Stimulated activated effector memory CD8-positive, alpha-beta T cell treated with anti-CD3 and anti-CD28 coated beads, Interleukin-12 subunit alpha, Interleukin-12 subunit beta, amount 100 ng/mL, for 72 hours (primary cell): ENCODE measurements at regions not wholly inside any gene's neighbourhood (a gene's known extent, or its start where the extent isn't known, plus 50 kb on each side); places are given as distances from the start of the nearest gene placed in this dataset.

Source experiments
- ATAC-seq: fragments of 150-1000 bp; cut with Tn5 transposase; 2 replicates; pipeline ENCODE4 v1.10.0; 2021
- DNase-seq, 2 donors: peaks; one replicate each; pipeline ENCODE4 v3.0.0; 2021 to 2022; ENCODE audit warnings: low spot score in 2 of 2
- H3K27ac Mint-ChIP-seq: one replicate; pipeline ENCODE4 v1.8.0; 2022; ENCODE audit warnings: mild to moderate bottlenecking, mixed read lengths
- H3K36me3 Mint-ChIP-seq: one replicate; pipeline ENCODE4 v1.8.0; 2022; ENCODE audit warnings: mild to moderate bottlenecking, mixed read lengths
- H3K4me1 Mint-ChIP-seq: one replicate; pipeline ENCODE4 v1.8.0; 2022; ENCODE audit warnings: mixed read lengths
- H3K4me3 Mint-ChIP-seq: one replicate; pipeline ENCODE4 v1.8.0; 2022; ENCODE audit warnings: mild to moderate bottlenecking, mixed read lengths
- H3K9me3 Mint-ChIP-seq: one replicate; pipeline ENCODE4 v1.8.0; 2022; ENCODE audit warnings: mixed read lengths

DNA sequence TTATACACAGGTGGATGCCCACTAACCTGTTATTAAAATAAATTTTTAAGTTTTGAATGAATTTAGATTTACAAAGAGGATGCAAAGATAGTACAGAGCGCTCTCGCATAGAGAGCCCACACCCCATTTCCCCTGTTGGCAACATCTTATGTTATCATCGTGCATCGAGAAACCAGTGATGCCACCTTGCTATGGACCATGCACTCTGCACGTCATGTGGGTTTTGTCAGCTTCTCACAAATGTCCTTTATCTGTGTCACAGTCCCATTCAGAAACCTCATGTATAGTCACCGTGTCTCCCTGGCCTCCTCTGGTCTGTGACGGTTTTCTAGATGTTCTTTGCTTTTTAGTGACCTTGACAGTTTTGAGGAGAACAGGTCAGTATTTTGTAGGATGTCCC lies 60.0 kb downstream of the ING1 start:
- Mint-ChIP-seq H3K9me3 (no peaks in the 10 kb centered on the region), H3K4me3 (no peak overlapping the region), H3K4me1 (peaks cover 6% of the 10 kb centered on the region), H3K27ac (no peak overlapping the region), H3K36me3 (no peaks in the 10 kb centered on the region)
- DNase-seq: no peak
- peak; percentile 24 for ATAC-seq

DNA sequence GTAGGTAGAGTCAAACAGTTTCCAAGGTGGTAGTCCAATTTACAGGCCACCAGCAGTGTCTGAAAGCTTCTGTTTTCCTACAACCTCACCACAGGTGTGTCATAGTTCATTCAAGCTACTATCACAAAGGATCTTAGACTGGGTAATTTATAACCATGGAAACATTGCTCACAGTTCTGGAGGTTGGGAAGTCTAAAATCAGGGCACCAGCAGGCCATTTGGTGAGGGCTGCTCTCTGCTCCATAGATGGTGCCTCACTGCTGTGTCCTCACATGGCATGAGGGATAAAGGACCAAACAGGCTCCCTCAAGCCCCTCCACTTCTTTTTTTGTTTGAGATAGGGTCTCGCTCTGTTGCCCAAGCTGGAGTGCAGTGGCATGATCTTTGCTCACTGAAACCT lies 60.6 kb downstream of the ING1 start:
- no peak for DNase-seq
- H3K27ac Mint-ChIP-seq: no peak overlapping the region
- no peak overlapping the region for H3K4me3 Mint-ChIP-seq
- peaks cover 6% of the 10 kb centered on the region for H3K4me1 Mint-ChIP-seq
- H3K36me3 Mint-ChIP-seq: no peaks in the 10 kb centered on the region
- H3K9me3 Mint-ChIP-seq: no peaks in the 10 kb centered on the region
- no peak for ATAC-seq

- H3K27ac Mint-ChIP-seq: no peak overlapping the region
- no peaks in the 10 kb centered on the region for H3K36me3 Mint-ChIP-seq
- H3K4me3 Mint-ChIP-seq: no peak overlapping the region
- no peaks in the 10 kb centered on the region for H3K9me3 Mint-ChIP-seq
- ATAC-seq (no peak), DNase-seq (no peak)
- peaks cover 6% of the 10 kb centered on the region for H3K4me1 Mint-ChIP-seq
Observed at GRCh38 chr13:110774490-110774889, 61.0 kb downstream of the ING1 start.

DNA sequence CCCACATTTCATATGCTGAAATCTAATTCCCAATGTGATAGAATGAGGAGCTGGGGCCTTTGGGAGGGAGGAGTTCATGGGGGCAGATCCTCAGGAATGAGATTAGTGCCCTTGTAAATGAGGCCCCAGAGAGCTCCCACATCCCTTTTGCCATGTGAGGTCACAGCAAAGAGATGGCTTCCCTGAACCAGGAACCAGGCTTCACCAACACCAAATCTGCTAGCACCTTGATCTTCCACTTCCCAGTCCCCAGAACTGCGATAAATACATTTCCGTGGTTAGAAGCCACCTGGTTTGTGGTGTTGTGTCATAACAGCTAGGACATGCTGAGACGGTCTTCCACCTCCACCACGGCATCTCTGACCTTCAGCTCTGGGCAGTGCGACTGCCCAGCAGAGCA lies 62.1 kb downstream of the ING1 start:
- no peak overlapping the region for H3K4me3 Mint-ChIP-seq
- no peak overlapping the region for H3K27ac Mint-ChIP-seq
- no peaks in the 10 kb centered on the region for H3K36me3 Mint-ChIP-seq
- H3K4me1 Mint-ChIP-seq: peaks cover 6% of the 10 kb centered on the region
- DNase-seq (no peak), ATAC-seq (no peak)
- H3K9me3 Mint-ChIP-seq: no peaks in the 10 kb centered on the region

DNA sequence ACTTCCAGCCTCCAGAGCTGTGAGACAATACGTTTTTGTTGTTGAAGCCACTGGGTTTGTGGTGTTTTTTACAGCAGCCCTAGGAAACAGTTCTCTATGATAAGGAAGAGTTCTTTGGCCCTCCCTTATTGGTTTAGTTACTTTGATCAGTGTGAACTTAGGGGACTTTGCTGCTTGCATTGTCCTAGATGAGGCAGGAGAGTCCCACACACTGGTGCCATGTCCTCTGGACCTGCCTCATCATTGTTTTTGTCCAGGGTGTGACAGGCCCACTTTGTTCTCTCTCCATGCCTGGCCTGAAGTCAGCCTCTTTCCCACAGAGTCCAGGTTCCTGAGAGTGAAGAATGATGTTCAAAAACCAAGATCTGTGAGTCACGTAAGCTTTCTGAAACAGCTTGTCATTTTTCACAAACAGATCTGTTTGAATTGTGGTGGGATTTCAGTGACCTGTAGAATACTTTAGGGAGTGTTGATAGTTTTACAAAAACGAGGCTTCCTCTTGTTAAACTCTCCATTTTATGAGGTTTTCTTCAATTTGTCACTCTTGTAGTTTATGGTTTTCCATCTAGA lies 63.8 kb downstream of the ING1 start:
- Mint-ChIP-seq H3K4me1 (peaks cover 6% of the 10 kb centered on the region), H3K36me3 (no peaks in the 10 kb centered on the region)

DNA sequence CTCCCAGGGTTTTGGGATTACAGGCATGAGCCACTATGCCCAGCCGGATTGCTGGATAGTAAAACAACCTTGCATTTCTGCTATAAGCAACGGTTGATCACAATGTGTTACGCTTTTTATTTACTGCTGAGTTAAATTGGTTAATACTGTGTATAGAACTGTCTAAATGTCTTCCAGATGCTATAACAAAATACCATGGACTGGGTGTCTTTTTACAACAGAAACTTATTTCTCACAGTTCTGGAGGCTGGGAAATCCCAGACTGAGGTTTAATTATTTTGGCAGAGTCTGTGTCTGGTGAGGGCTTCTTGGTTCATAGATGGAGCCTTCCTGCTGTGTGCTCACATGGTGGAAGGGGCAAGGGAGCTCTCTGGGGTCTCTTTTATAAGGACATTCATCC lies 65.5 kb downstream of the ING1 start:
- DNase-seq (no peak), ATAC-seq (no peak)
- H3K4me3 Mint-ChIP-seq: no peak overlapping the region
- no peak overlapping the region for H3K27ac Mint-ChIP-seq
- no peaks in the 10 kb centered on the region for H3K36me3 Mint-ChIP-seq
- H3K9me3 Mint-ChIP-seq: peaks cover 4% of the 10 kb centered on the region
- peaks cover 6% of the 10 kb centered on the region for H3K4me1 Mint-ChIP-seq

More for the DNA sequence above, 63.8 kb downstream of the ING1 start:
- Mint-ChIP-seq H3K27ac (no peak overlapping the region), H3K4me3 (no peak overlapping the region), H3K9me3 (peaks cover under 1% of the 10 kb centered on the region)
- DNase-seq (no peak), ATAC-seq (no peak)

DNA sequence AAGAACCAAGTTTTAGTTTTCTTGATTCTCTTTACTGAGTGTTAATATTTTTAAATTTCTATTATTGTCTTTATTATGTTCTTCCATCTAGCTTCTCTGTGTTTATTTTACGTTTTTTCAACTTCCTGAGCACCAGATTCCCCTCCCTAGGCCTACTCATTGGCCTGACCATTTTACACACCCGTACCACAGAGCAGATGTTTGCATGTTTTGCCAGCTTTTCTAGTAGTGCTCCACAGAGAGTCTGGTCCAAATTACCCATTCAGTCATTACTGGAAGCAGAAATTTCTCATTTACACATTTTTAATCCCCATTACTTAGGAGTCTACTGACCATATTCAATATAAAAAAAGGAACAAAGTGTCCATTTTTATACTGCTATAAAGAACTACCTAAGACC lies 66.9 kb downstream of the ING1 start:
- DNase-seq (no peak), ATAC-seq (no peak)
- H3K9me3 Mint-ChIP-seq: peaks cover 4% of the 10 kb centered on the region
- H3K27ac Mint-ChIP-seq: no peak overlapping the region
- H3K4me1 Mint-ChIP-seq: peaks cover 1% of the 10 kb centered on the region
- no peak overlapping the region for H3K4me3 Mint-ChIP-seq
- H3K36me3 Mint-ChIP-seq: no peaks in the 10 kb centered on the region

- H3K9me3 Mint-ChIP-seq: peaks cover 4% of the 10 kb centered on the region
- no peak overlapping the region for H3K27ac Mint-ChIP-seq
- no peak overlapping the region for H3K4me3 Mint-ChIP-seq
- H3K36me3 Mint-ChIP-seq: no peaks in the 10 kb centered on the region
- DNase-seq (no peak), ATAC-seq (no peak)
- no peaks in the 10 kb centered on the region for H3K4me1 Mint-ChIP-seq
Observed at GRCh38 chr13:110782185-110782584, 68.7 kb downstream of the ING1 start.

- peak; percentile 88 for ATAC-seq
- Mint-ChIP-seq H3K27ac (no peak overlapping the region), H3K36me3 (no peaks in the 10 kb centered on the region), H3K4me1 (no peaks in the 10 kb centered on the region), H3K9me3 (peaks cover 4% of the 10 kb centered on the region), H3K4me3 (no peak overlapping the region)
- no peak for DNase-seq
Observed at GRCh38 chr13:110784704-110785103, 71.2 kb downstream of the ING1 start.

DNA sequence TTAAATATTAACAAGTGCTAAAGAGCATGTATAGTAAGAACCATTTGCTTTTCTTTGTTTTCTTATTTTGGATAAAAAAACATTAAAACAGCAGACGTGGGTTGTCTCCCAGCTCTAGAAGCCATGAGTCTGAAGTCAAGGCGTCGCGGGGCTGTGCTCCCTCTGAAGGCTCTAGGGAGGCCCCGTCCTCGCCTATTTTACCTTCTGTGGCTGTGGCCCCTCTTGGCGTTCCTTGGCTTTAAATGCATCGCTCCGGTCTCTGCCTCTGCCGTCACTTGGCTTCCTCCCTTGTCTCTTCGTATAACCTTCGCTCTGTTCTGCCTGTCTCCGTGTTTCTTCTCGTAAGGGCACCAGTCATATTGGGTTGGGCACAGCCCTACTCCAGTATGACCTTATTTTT lies 75.3 kb downstream of the ING1 start:
- H3K4me3 Mint-ChIP-seq: no peak overlapping the region
- H3K9me3 Mint-ChIP-seq: peaks cover 14% of the 10 kb centered on the region
- no peaks in the 10 kb centered on the region for H3K4me1 Mint-ChIP-seq
- DNase-seq (no peak), ATAC-seq (no peak)
- H3K36me3 Mint-ChIP-seq: no peaks in the 10 kb centered on the region
- no peak overlapping the region for H3K27ac Mint-ChIP-seq

- peaks cover 14% of the 10 kb centered on the region for H3K9me3 Mint-ChIP-seq
- DNase-seq (no peak), ATAC-seq (no peak)
- no peak overlapping the region for H3K27ac Mint-ChIP-seq
- H3K4me3 Mint-ChIP-seq: no peak overlapping the region
- no peaks in the 10 kb centered on the region for H3K4me1 Mint-ChIP-seq
- H3K36me3 Mint-ChIP-seq: no peaks in the 10 kb centered on the region
Observed at GRCh38 chr13:110789871-110790270, 76.4 kb downstream of the ING1 start.

DNA sequence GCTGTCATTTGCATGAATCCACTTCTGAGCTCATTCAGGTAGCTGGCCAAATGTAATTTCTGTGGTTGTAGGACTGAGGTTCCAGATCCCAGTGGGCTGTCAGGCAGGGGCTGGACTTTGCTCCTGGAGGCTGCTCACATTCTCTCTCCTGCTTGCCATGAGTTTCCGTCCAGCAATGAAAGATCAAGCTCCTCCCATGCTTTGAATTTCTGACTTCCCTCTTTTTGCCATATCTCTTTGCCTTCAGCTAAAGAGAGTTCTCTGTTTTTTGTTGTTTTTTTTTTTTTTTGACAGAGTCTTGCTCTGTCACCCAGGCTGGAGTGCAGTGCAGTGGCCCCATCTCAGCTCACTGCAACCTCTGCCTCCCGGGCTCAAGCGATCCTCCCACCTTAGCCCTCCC lies 76.9 kb downstream of the ING1 start:
- H3K4me1 Mint-ChIP-seq: no peaks in the 10 kb centered on the region
- no peak overlapping the region for H3K4me3 Mint-ChIP-seq
- H3K36me3 Mint-ChIP-seq: no peaks in the 10 kb centered on the region
- no peak for ATAC-seq
- H3K9me3 Mint-ChIP-seq: peaks cover 14% of the 10 kb centered on the region
- no peak overlapping the region for H3K27ac Mint-ChIP-seq
- no peak for DNase-seq

GRCh38 chr13:110794209-110794608 lies 80.7 kb downstream of the ING1 start:
- H3K36me3 Mint-ChIP-seq: no peaks in the 10 kb centered on the region
- peaks cover 6% of the 10 kb centered on the region for H3K4me1 Mint-ChIP-seq
- no peak for ATAC-seq
- no peak overlapping the region for H3K27ac Mint-ChIP-seq
- peaks cover 14% of the 10 kb centered on the region for H3K9me3 Mint-ChIP-seq
- no peak for DNase-seq
- H3K4me3 Mint-ChIP-seq: no peak overlapping the region

- Mint-ChIP-seq H3K4me1 (peaks cover 15% of the 10 kb centered on the region), H3K4me3 (no peak overlapping the region), H3K36me3 (no peaks in the 10 kb centered on the region), H3K27ac (peak overlapping the region; percentile 30), H3K9me3 (peaks cover 3% of the 10 kb centered on the region)
- ATAC-seq (no peak), DNase-seq (no peak)
Observed at GRCh38 chr13:110797230-110797877, 83.9 kb downstream of the ING1 start.

DNA sequence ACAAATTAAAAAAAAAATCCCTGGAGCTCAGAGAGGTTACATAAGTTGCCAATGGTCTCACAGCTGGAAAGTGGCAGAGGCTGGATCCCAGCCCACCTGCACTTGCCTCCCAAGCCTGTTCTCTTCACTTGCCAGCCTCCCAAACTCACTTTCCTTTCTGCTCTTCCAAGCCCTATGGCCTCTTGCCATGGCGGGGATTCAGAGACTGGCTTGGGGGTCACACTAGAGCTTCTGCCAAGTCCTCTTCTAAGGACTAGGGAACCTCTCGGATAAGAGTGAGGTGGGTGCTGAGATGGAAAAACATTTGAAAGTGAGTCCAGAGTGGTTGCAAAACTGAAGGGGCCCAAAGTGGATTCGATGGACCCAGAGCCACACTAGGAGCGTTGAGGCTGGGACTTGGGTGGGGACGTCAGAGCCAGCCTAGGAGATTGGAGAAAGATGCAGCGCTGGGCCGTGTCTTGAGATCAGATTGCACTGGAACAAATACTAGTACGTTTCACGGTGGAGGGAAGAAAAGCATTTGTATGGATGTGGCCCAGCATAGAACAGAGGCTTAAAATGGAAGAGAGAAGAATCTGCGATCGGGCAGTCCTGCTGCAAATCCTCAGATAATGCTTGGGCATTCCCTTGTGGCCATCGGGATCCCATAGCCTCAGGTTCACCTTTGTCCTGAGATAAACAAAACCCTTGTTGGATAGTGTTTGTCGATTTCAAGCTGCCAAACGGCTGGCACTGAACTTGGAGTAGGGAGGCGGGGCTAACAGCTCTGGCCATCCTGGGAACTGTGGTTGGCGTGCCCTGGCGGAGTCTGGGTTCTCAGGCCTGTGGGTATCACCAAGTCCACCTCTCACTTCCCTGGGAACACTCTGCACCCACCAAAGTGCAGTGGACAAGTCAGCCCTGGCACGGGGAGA lies 84.8 kb downstream of the ING1 start:
- no peaks in the 10 kb centered on the region for H3K9me3 Mint-ChIP-seq
- H3K4me3 Mint-ChIP-seq: no peak overlapping the region
- DNase-seq (no peak), ATAC-seq (no peak)
- no peak overlapping the region for H3K27ac Mint-ChIP-seq
- peaks cover 15% of the 10 kb centered on the region for H3K4me1 Mint-ChIP-seq
- H3K36me3 Mint-ChIP-seq: no peaks in the 10 kb centered on the region
